Kidney epithelial cell (primary cell): ENCODE measurements at regions not wholly inside any gene's neighbourhood (a gene's known extent, or its start where the extent isn't known, plus 50 kb on each side); places are given as distances from the start of the nearest gene placed in this dataset.
"Not testable (repeated sequence)": the region's sequence is repeated elsewhere in the genome, so short reads cannot be mapped to it uniquely, and the experiment has no call there.

ENCODE experiments used
- DNase-seq: peaks from one replicate; pipeline ENCODE4 v3.0.0-alpha.2; 2010; ENCODE audit warnings: low read depth
- H3K27me3 ChIP-seq: 2 replicates; pipeline ENCODE4 v1.6.0; 2011; ENCODE audit warnings: low read length; ENCODE audit not compliant: control insufficient read depth, insufficient read depth
- H3K36me3 ChIP-seq: 2 replicates; pipeline ENCODE4 v1.5.1; 2011; ENCODE audit warnings: low read length; ENCODE audit not compliant: control insufficient read depth, insufficient read depth
- H3K4me3 ChIP-seq: 2 replicates; pipeline ENCODE4 v1.5.1; 2011; ENCODE audit warnings: low read depth, mild to moderate bottlenecking, control low read depth, low read length
- CTCF ChIP-seq: IDR thresholded peaks from 2 replicates; pipeline ENCODE4 v1.5.1; 2011; ENCODE audit warnings: mild to moderate bottlenecking, moderate library complexity, low read length, control low read depth, inconsistent platforms; ENCODE audit not compliant: insufficient read depth, poor library complexity, severe bottlenecking

DNA sequence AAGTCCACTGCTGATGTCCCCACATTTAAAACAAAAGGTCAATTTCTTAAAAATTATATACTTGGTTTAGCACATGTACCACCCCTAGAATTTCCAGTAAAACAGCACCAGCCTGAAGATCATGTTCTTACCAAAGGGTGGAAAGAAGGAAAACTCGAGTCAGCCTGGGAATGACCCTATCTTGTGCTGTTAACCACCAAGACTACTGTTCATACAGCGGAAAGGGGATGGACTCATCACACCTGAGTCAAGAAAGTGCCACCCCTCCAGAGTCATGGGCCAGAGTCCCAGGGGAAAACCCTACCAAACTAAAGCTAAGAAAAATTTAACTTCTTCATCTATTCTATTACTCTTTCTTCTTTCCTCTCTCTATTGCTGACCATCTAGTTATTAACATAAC, 113.6 kb upstream of the PPM1J start:
- no peak for TF ChIP-seq CTCF

GRCh38 chr1:112827391-112827790, 112.3 kb upstream of the PPM1J start:
- not testable (repeated sequence) for H3K36me3 ChIP-seq, DNase-seq, H3K4me3 ChIP-seq, H3K27me3 ChIP-seq

More for the DNA sequence above, 113.6 kb upstream of the PPM1J start:
- Histone ChIP-seq H3K4me3 (no peak overlapping the region), H3K27me3 (no peaks in the 10 kb centered on the region), H3K36me3 (no peaks in the 10 kb centered on the region)
- no peak for DNase-seq

- TF ChIP-seq CTCF: no peak
- no peaks in the 10 kb centered on the region for H3K36me3 ChIP-seq
- no peak for DNase-seq
- H3K4me3 ChIP-seq: no peak overlapping the region
- no peaks in the 10 kb centered on the region for H3K27me3 ChIP-seq
These were observed 111.2 kb upstream of the PPM1J start for GRCh38 chr1:112826217-112826944.

DNA sequence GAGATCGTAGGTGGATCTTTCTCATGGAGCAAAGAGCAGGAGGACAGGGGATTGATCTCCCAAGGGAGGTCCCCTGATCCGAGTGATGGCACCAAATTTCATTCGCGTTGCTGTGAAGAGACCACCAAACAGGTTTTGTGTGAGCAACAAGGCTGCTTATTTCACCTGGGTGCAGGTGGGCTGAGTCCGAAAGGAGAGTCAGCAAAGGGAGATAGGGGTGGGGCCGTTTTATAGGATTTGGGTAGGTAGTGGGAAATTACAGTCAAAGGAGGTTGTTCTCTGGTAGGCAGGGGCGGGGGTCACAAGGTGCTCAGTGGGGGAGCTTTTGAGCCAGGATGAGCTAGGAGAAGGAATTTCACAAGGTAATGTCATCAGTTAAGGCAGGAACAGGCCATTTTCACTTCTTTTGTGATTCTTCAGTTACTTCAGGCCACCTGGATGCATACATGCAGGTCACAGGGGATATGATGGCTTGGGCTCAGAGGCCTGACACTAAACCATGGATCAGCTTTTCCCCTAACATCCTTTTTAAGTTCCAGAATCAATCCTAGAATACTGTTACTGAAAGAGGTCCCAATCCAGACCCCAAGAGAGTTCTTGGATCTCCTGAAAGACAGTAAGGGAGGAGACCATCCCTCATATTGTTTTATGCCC, 110.6 kb upstream of the PPM1J start:
- DNase-seq, H3K4me3 ChIP-seq, H3K27me3 ChIP-seq, H3K36me3 ChIP-seq: not testable (repeated sequence)

GRCh38 chr1:112825075-112825474, 109.9 kb upstream of the PPM1J start:
- not testable (repeated sequence) for H3K4me3 ChIP-seq, H3K27me3 ChIP-seq, DNase-seq, H3K36me3 ChIP-seq

- not testable (repeated sequence) for H3K4me3 ChIP-seq, H3K36me3 ChIP-seq, DNase-seq, H3K27me3 ChIP-seq
These were observed 106.4 kb upstream of the PPM1J start for GRCh38 chr1:112821307-112822063.

- H3K27me3 ChIP-seq: no peaks in the 10 kb centered on the region
- no peaks in the 10 kb centered on the region for H3K36me3 ChIP-seq
- H3K4me3 ChIP-seq: no peak overlapping the region
- TF ChIP-seq CTCF: no peak
- no peak for DNase-seq
These were observed 104.0 kb upstream of the PPM1J start for GRCh38 chr1:112818990-112819689.
